ENCODE measurements at regions not wholly inside any gene's neighbourhood (a gene's known extent, or its start where the extent isn't known, plus 50 kb on each side); places are given as distances from the start of the nearest gene placed in this dataset.

DNA sequence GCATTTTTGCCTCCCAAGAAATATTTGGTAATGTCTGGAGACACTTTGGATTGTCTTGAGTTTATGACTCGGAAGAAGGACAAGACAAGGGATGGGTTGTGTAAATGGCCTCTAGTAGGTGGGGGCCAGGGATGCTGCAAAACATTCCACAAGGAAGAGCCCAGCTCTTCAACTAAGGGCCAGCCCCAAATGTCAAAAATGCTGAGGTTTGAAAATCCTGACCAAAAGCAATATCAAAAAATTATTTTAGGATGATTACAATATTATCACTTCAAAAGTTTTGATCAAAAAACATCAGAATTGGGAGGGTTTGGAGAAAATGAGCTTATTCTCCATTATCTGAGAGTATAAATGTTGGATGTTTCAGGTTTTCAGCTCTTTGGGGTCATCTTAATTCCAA is 248.9 kb upstream of the SLC24A2 start:
- DNase-seq = no peak

DNA sequence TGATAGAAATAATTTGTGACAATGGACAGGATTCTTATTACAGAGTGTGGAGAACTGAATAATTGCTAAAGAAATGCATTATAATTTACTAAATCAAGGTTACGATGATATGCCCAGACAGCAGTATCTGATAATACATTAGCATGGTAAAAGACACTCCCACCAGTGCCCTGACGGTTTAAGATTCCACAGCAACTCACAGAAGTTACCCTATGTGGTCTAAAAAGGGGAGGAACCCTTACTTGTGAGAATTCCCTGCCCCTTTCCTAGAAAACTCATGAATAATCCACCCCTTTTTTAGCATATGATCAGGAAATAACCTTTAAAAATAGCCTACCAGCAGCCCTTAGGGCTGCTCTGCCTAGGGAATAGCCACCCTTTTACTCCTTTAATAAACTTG is 244.7 kb upstream of the SLC24A2 start:
- no peak for DNase-seq

DNA sequence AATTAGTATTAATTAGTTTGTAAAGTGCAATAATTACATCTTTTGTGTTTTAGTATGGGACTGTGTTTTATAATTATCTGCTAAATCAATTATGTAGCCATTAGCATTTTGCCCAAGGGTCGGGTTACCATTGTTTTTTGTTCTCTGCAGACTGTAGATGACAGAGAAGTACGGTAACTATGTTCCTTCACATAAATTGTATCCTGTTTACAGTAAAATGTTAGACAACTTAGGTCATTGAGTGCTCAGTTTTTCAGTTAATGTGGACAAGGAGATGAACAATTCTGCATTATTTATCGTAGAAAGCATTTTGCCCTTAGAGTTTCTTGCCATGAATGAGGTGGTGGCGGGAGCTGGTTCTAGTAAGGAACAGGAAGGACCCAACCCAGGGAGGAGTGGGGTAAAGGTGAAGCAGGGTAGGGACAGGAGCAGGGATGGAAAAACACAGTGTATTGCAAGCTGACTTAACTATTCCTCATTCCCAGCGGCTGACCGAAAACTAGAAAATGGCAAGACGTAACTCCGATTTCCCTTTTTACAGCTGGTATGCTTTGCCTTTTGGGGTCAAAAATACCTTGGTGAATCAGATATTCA is 243.7 kb upstream of the SLC24A2 start:
- DNase-seq = no peak

DNA sequence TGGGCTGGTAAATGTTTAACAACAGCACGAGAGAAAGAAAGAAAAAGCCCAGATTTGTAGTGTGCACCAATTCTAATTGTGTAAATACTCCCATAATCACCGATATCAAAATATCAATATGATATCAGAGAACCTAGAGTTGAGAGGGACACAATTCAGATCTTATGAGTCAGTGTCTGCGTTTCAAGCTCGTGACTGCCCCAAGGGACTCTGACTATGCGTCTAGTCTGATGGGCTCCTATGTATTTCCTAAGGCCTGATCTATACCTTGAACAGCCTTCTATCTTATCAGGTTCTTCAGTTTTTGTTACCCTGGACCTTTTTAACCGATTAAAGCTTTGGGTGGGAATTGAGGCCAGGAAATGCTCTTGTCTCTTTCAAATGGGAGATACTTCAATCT is 243.0 kb upstream of the SLC24A2 start:
- DNase-seq = no peak

DNA sequence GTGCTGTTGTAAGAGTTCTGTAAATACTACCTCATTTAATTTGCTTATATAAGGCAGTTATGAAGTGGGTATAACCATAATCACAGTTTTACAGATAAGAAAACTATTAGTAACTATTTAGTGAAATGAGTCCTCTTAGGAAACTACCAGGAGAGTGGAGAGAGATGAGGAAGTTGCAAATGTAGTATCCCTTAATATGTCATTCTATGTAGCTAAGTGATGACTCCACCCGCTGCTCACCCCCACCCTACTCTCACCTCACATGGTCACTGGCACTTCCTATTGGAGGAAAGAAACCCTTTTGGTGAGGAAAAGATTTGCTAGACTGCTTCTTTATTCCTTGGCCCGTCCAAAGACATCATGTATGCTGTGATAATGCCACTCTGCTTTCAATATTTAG is 241.8 kb upstream of the SLC24A2 start:
- DNase-seq = no peak

DNA sequence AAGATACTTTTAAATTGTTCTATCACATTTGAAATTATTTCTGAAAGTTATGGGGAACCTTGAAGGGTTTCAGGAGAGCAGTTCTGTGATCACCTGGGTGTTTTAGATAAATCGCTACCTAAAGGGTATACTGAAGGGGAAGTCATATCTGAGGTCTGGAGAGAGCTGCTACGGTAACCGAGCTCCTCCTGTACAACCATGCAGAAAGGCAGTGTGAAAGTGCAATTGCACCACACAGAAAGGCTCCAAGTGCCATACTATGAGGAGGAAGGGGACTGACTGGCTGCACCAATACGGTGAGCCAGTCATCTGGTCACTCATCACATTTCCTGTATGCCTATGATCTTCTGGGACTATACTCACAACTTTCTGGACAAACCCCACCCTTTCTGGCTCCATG is 241.4 kb upstream of the SLC24A2 start:
- no peak for DNase-seq

DNA sequence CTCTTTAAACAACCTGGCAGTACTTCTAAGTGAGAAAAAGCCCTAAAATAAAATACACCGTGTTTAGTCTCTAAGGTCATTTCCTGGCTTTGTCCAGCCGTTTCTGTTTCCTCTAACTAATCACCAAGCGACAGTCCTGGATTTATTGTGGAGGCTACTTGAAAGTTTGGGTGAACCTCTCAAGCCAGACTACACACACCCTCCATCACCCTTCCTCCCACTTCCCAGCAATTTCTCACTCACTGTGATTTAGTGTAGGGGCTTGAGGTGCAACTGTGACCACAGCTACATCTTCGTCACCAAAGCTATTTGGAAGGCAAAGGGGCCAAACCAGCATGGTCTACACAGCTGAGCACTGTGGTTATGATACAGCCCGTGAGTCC is 240.0 kb upstream of the SLC24A2 start:
- DNase-seq = no peak

DNA sequence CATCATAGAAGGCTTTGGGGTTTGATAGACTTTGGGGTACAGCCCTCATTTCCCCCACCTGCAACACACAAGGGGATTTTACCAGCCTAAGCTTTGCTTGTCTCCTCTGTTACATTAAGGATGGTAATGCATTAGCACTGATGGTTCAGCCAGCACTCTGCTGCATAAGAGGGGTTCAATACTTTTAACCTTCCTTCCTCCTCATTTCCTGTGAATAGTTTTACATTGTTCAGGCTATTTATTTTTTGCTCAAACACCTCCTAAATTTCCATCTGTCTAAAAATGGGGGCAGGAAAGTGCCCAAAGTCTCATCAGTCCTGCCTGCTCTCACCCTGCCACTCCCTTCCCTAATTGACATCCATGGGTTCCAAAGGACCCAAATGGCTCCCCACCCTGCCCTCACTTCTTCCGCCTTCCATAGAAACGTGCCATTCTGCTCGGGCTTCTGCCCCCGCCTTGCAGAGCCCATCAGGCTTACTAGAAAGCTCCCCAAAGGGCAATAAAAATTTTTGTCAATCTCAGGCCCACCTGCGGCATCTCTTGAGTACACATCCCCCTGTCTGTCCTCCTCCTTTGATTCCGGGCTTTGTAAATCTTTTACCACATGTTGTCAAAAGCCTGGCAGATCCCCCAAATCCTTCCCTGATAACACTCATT is 239.5 kb upstream of the SLC24A2 start:
- DNase-seq = no peak

DNA sequence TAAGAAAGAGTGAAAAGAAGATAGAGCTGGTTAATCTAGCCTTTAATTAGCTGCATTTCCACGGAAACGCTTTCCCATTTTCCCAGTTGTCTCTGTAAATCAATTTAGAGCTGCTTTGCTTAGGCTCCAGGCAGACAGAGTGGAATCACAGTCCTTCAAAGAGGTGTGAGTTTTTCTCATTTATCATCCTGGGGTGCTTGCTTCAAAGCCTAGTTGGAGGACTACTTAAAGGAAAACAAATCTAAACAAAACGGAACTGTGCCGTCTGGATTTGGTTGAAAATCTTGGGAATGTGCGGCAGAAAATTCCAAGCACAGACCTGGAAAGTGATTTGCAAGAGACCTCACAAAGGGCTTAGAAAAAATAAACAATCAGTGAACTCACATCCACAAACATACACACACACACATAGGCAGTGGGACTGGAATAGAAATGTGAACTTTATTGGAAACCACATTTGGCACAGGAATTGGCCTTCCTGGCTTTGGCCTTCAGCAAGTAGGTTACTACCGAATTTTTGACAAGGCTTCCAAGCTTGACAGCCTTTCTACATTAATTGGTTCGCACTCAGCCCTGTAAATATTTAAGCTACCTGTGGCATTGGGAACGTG is 235.2 kb upstream of the SLC24A2 start:
- no peak for DNase-seq

DNA sequence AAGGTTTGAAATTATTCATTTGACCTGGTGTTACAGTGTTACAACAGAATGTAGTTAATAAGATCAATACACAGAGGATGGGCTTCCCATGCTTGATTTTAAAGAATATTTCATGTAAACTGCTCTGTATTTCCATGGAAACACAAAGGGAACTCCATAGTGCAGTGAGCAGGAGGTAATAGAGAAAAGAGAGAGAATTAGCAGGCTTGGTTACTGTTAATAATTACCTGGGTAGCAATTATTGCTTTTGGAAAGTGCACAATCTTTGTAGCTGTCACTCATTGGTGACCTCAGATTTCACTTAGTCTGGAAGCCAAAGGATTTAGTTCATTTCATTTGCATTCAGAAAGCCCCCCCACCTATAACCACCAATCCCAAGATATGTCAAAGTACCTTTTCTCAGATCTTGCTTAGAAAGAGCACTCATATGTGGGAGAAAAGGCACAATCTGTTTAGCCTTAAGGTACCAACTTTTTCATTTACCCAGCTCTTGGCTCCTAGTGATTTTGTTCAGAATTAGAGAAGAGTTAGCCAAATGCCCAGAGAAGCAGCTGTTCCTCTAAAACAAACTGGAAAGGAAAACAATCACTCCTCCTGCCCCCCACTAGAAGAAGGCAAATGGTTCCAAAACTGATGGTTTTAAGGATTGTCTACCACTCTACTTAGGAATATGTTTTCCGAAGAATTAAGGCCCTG is 234.5 kb upstream of the SLC24A2 start:
- no peak for DNase-seq

DNA sequence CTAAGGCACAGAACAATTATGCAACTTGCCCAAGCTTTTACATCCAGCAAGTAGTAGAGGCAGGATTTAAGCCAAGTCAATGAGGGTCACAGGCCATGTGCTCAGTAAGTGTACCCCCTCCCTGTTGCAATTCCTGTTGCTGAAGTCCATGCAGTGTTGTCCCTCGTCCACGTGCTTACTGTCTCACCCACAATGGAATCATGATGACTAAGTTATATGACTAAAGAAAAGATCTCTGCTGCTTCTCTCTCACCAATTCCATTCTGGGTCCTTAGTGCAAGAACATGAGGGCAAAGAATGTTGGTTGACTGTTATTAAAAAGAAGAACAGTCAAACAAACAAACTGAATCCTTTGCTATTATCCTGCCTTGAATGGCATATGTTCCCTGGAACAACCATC is 233.6 kb upstream of the SLC24A2 start:
- DNase-seq = no peak

DNA sequence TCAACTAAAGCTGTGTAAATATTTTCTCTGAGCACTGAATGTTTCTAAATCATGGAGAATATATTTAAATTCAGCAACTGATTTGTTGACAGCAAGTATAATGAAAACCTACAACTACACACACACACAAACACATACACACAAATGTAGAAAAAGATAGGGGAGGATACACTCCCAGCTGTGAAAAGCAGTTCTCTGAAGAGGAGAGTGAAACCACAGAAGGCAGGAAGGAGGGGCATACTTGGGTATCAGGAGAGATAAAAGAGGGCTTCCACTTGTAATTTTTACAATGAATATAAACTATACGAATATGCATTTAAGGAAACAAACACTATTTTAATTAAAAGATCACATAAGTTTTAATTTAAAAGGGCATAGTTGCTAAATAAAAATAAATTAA is 227.8 kb upstream of the SLC24A2 start:
- no peak for DNase-seq

DNA sequence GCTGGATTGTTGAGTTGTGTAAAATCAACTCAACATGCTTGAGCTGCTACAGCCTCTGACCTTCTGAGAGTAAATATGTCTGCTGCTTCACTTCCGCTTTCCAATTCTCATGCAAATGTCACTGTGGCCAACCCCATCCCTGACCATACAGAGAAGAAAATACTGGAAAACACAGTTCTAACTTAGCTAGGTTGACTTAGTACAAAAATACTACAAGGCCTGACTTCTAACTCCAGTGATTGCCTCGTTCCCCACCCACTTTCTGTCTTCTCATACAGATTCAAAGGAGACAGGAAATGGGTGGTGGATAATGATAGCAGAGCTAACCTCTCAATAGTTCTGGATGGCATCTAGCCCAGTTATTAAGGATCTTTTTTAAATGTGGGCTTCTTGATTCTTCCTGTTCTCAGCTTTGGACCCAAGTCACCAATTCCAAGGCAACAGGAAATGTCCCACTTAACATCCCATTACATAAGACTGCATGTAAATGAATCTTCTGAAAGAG is 226.6 kb upstream of the SLC24A2 start:
- DNase-seq = no peak

DNA sequence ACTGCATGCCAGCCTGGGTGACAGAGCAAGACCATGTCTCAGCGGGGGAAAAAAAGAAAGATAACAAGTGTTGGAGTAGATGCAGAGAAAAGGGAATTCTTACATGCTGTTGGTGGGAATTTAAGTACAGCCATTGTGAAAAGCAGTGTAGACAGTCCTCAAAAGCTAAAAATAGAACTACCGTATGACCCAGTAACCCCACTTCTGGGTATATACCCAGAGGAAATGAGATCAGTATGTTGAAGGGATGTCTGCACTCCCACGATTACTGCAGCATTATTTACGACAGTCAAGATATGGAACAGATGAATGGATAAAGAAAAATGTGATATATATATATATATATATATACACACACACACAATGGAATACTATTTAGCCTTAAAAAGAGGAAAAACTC is 225.3 kb upstream of the SLC24A2 start:
- no peak for DNase-seq

DNA sequence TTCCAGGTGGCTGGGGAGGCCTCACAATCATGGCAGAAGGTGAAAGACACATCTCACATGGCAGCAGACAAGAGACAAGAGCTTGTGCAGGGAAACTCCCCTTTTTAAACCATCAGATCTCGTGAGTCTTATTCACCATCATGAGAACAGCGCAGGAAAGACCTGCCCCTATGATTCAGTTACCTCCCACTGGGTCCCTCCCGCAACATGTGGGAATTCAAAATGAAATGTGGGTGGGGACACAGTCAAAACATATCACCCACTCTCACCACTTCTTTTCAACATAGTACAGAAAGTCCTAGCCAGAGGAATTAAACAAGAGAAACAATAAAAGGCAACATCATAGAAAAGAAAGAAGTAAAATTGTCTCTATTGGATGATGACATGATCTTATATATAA is 223.4 kb upstream of the SLC24A2 start:
- DNase-seq = no peak

DNA sequence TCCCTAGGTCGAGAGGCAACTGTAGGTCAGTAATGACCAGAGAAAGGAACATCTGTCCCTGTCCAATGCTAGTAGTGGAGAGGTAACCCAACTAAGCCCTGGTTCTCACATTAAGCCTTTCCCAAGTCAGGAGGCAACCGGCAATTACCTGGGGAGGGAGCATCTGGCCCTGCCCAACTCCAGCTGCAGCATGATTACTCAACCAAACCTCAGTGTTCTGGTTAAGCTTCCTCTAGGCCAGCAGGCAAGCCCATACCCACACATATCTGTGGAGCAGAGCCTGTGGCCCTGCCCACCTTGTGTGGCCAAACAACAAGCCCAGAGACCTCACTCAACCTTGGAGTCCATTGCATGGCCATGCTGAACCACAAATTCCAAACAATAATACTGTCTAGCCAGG is 220.8 kb upstream of the SLC24A2 start:
- no peak for DNase-seq

DNA sequence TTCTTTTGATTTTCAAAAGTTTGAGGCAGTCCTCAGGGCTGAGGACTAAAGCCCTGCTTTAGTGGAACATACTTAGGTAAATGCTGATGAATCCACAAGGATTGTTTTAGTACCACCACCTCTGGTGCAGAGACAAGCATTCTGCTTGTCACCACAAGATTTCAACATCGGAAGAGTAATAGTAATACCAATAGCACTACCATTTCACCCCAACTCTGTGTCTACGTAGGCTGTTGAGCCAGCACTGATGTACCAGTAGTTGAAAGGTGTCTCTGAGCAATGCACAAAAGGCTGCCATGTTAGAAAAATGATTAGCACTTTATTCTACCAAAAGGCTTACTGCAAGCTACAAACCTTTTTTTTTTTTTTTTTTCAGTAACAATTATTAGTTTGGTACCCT is 213.2 kb upstream of the SLC24A2 start:
- DNase-seq = no peak

DNA sequence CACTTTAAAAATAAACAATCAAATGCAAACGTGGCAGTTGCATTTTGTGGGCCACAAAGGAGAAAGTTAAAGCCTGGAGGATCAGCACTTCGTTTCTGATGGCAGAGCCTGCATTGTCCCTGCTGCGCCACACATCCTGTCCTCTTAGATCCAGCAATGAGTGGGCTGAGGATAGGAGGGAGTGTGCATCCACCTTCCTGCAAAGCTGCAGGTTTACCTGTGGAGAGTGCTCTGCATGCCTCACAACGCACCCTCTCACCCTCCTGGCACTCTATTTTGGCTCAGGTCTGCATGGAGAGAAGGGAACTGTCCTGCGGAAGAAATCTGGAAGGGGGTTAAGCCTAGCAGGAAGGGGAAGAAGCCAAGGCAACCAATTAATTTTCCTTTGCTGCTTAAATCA is 212.2 kb upstream of the SLC24A2 start:
- no peak for DNase-seq

DNA sequence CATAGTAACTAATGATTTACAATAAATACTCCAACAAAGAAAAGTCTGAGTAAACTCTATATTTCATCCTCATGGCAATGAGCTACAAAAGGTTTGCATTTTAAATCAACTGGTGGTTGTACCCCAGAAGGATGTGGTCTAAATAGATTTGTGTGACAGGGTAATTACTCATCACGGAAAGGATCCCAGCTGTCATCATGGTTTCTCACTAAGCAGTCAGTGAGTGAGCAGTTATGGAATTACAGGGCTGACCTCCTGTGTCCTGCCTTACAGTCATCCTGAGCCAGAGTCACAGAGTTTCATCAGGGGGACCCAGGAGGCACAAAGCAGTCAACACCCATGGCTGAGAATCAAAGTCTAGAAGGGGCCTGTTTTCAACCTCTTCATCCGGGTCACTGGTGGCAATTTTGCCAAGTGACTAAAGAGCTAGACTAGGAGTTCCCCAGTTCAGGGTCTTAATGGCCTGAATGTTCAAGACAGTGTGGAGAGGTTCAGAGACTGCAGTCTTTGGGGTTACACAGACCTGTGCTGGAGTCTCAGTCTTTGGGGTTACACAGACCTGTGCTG is 210.7 kb upstream of the SLC24A2 start:
- no peak for DNase-seq

DNA sequence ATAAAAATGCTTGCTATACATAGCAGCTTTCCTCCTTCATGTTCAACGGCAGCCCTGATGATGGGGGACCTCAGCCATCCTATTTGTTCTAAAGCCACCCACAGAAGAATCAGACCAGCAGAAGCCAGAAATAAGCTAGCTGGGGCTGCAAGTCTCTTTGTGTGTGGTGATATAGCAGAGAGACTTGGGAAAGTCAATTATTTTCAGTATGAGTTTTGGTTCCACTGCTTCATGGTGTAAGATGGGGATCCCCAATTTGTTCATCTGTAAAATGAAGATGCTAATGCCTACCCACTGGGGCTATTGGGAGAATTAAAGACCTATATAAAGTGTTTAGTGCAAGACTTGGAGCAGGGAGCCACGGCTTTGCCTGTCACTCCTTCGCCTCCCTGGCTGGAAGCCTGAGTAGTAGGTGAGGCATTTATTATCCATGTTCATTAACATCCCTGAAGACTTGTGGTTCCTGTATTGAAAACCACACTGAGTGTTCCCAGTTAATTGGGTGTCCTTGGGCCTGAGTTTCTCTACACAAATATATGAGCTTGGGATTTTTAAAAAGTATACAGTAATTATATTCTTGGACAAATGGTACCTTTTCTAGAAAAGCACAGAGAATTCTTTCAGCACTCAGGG is 210.1 kb upstream of the SLC24A2 start:
- no peak for DNase-seq

DNA sequence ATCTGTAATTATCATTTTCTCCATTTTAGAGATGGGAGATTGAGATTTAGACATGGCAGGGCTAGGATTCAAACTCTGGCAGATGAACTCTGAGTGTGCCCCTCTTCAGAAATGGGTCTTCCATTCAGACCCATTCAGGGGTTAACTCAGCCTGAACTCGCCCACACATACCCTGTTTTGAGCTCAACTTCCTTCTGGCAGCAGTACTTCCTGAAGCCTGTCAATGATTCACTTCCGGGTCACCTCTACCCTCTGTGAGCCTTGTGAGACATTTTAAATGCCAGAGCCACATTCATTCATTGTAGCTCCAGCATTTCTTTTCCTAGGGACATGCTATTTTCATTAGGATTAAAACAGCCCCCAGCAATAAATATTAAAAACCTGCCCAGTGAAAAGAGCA is 209.3 kb upstream of the SLC24A2 start:
- peak; percentile 37 for DNase-seq

DNA sequence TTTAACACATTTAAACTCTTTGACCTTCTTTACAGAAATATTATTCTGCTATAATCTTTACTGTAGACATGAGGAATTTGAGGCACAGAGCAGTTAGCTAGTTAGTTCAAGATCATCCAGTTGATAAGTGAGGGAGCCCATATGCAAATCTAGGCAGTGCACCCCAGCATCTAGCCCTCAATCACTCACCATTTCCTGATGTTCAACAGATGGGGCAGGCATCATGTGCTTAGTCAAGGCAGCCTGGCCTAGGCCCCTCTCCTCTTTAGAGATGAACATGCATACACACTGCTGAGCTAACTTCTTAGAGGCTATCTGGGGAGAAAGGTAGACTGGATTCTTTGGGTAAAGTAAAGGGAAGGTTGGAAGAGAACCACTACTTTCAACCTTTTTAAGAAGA is 206.8 kb upstream of the SLC24A2 start:
- DNase-seq = no peak

DNA sequence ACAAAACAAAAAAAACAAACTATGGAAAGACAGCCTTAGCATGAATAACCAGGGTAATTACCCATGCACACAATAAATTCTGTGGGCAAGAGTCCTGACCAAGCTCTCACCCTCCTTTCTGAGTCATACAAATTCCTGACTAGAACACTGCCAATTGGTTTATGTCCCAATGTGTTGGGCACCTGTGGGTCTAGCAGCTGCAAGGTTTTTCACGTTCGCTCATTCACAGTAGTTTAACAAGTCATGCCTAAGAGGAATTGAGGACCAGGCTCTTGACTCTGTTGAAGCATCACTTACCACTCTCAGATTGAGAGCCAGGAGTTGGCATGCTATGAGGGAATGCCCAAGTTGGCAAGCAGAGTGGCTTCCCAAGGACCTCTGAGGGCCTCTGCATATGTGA is 205.5 kb upstream of the SLC24A2 start:
- DNase-seq = no peak
